Spleen (tissue), 11 donors: ENCODE measurements at regions not wholly inside any gene's neighbourhood (a gene's known extent, or its start where the extent isn't known, plus 50 kb on each side); places are given as distances from the start of the nearest gene placed in this dataset.
"Not testable (repeated sequence)": the region's sequence is repeated elsewhere in the genome, so short reads cannot be mapped to it uniquely, and the experiment has no call there.

Source experiments
- DNase-seq: peaks from one replicate; pipeline ENCODE4 v3.0.0-alpha.2; 2020
- H3K27ac ChIP-seq, 8 donors: fragments of 200-600 bp; sonication (generic) in 7 of 8; 1 replicate in 4 of 8; 2 replicates in 4 of 8; pipeline versions ENCODE4 v1.5.0 to v1.8.0; 2016 to 2021; ENCODE audit warnings: inconsistent platforms in 4 of 8, mild to moderate bottlenecking in 4 of 8, moderate library complexity in 1 of 8
- H3K27me3 ChIP-seq, 7 donors: fragments of 200-600 bp; sonication (generic) in 6 of 7; replicated peaks in 1 of 7; 1 replicate in 4 of 7; 2 replicates in 3 of 7; pipeline versions ENCODE4 v1.5.0 to v1.8.0; 2016 to 2021; ENCODE audit warnings: inconsistent platforms in 3 of 7, mild to moderate bottlenecking in 1 of 7
- H3K36me3 ChIP-seq, 6 donors: fragments of 200-600 bp; sonication (generic) in 5 of 6; 1 replicate in 4 of 6; 2 replicates in 2 of 6; pipeline versions ENCODE4 v1.5.0 to v1.8.0; 2016 to 2021; ENCODE audit warnings: inconsistent platforms in 2 of 6
- H3K4me1 ChIP-seq, 6 donors: fragments of 200-600 bp; sonication (generic) in 5 of 6; 1 replicate in 3 of 6; 2 replicates in 3 of 6; pipeline versions ENCODE4 v1.5.0 to v1.8.0; 2016 to 2021; ENCODE audit warnings: inconsistent platforms in 3 of 6
- H3K4me3 ChIP-seq, 8 donors: fragments of 200-600 bp; sonication (generic) in 7 of 8; 1 replicate in 4 of 8; 2 replicates in 4 of 8; pipeline versions ENCODE4 v1.5.0 to v1.8.0; 2016 to 2021; ENCODE audit warnings: inconsistent platforms in 4 of 8, mild to moderate bottlenecking in 4 of 8, moderate library complexity in 2 of 8
- H3K9me3 ChIP-seq, 8 donors: fragments of 200-600 bp; sonication (generic) in 7 of 8; 1 replicate in 4 of 8; 2 replicates in 4 of 8; pipeline versions ENCODE4 v1.5.0 to v1.8.0; 2016 to 2021; ENCODE audit warnings: inconsistent platforms in 4 of 8
- CTCF ChIP-seq, 11 experiments: fragments of 200-600 bp in 7 of 11; fragments of 450-650 bp in 4 of 11; sonication (generic) in 4 of 11; IDR thresholded peaks in 8 of 11; conservative IDR thresholded peaks in 3 of 11; 1 replicate in 7 of 11; 2 replicates in 4 of 11; pipeline versions ENCODE4 v1.4.0 to v1.8.0; 2016 to 2021; ENCODE audit warnings: antibody characterized with exemption in 11 of 11, inconsistent platforms in 4 of 11, mild to moderate bottlenecking in 1 of 11
- POLR2A ChIP-seq, 3 donors: fragments of 450-650 bp; IDR thresholded peaks; one replicate each; pipeline ENCODE4 v1.5.1; 2017; ENCODE audit warnings: antibody characterized with exemption in 3 of 3, mild to moderate bottlenecking in 1 of 3
- POLR2AphosphoS5 ChIP-seq, 3 donors: sonication (generic); formaldehyde crosslinking; IDR thresholded peaks; one replicate each; pipeline ENCODE4 v1.5.1; 2017; ENCODE audit warnings: antibody characterized with exemption in 3 of 3
- WGBS, 5 donors: extraction: QIAGEN DNeasy Blood & Tissue Kit in 3 of 5; methylation state at CpG; one replicate each; pipeline versions ENCODE4 v1.1.5 to v1.1.7; 2013 to 2018; 5-methylcytosine and 5-hydroxymethylcytosine counted together
- intact Hi-C: fragments of 100-400 bp; cut with DNase I; formaldehyde crosslinking; loops from one replicate; pipeline ENCODE4 v1.15.0; 2023; ENCODE audit warnings: low total_unique reads
- donor health status: healthy with polysubstance abuse.
- donor health status: DM: no; HTN: no; CAD: no; lungs with moderate emphysema.
- donor health status: DM: no; HTN: no; CAD: no.
- donor health status: Bipolar disorder and iron deficiency.
- donor health status: healthy.
- donor health status: DM: no; HTN: no; CAD: no.
- donor health status: DM: yes; HTN: yes; CAD: no.

- no peak for TF ChIP-seq POLR2A (IDR thresholded peaks at IDR 0.05)
- no peak for TF ChIP-seq CTCF (IDR thresholded peaks at IDR 0.05 in 8 of 11, conservative IDR thresholded peaks at IDR 0.05 in 3 of 11)
- TF ChIP-seq POLR2AphosphoS5 (IDR thresholded peaks at IDR 0.05) = no peak
- no peaks in the 10 kb centered on the region for H3K4me1 ChIP-seq
- H3K36me3 ChIP-seq = no peaks in the 10 kb centered on the region
- H3K9me3 ChIP-seq = no peaks in the 10 kb centered on the region
- WGBS, 5 donors = 49 to 69% (median 64%) methylated on average over 3 of the region's 3 CpGs
- no peaks in the 10 kb centered on the region for H3K27me3 ChIP-seq
- no peak overlapping the region for H3K27ac ChIP-seq
- intact Hi-C loops = no loop called here
- no peak for DNase-seq
- H3K4me3 ChIP-seq = no peak overlapping the region
Observed at GRCh38 chr7:114141415-114141814, 222.6 kb upstream of the PPP1R3A start.

DNA sequence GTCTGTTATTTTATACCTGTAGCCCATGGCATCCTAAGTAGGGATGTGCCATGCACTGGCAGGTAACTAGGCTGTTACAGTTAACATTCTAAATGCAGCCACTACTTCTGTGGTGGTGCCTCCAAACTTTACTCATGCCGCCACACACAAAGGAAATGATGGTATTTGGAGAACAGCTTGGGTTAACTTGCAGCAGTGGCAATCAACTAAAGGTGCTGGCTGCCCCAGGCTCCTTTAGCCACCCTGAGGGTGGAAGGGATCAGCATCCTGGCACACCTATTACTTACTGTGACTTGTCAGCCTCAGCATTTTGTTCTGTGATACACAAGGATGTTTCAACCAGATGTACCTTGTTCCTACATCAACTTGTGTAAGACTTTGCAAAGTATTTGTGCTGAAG, 221.8 kb upstream of the PPP1R3A start:
- H3K9me3 ChIP-seq = no peaks in the 10 kb centered on the region
- H3K36me3 ChIP-seq = no peaks in the 10 kb centered on the region
- intact Hi-C loops = no loop called here
- DNase-seq = no peak
- no peak for TF ChIP-seq POLR2A (IDR thresholded peaks at IDR 0.05)
- no peak for TF ChIP-seq CTCF (IDR thresholded peaks at IDR 0.05 in 8 of 11, conservative IDR thresholded peaks at IDR 0.05 in 3 of 11)
- no peak for TF ChIP-seq POLR2AphosphoS5 (IDR thresholded peaks at IDR 0.05)
- H3K4me3 ChIP-seq = no peak overlapping the region
- H3K4me1 ChIP-seq = no peaks in the 10 kb centered on the region
- 83 to 93% (median 91%) methylated on average over 1 of the region's 1 CpG for WGBS, 5 donors
- no peaks in the 10 kb centered on the region for H3K27me3 ChIP-seq
- no peak overlapping the region for H3K27ac ChIP-seq

DNA sequence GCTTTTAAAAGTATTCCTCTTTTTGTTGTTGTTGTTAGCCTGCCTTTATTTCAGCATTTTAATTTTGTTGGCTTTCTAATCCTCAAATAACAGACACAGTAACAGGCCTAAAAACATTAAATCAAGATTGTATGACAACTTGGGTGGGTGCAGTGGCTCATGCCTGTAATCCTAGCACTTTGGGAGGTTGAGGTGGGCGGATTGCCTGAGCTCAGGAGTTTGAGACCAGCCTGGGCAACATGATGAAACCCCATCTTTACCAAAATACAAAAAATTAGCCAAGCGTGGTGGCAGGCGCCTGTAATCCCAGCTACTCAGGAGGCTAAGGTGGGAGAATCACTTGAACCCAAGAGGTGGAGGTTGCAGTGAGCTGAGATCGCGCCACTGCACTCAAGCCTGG, 220.9 kb upstream of the PPP1R3A start:
- H3K4me3 ChIP-seq, H3K27ac ChIP-seq, H3K27me3 ChIP-seq, intact Hi-C loops, H3K4me1 ChIP-seq, H3K36me3 ChIP-seq, DNase-seq, H3K9me3 ChIP-seq: not testable (repeated sequence)
- WGBS, 5 donors = 83 to 90% (median 84%) methylated on average over 5 of the region's 5 CpGs

DNA sequence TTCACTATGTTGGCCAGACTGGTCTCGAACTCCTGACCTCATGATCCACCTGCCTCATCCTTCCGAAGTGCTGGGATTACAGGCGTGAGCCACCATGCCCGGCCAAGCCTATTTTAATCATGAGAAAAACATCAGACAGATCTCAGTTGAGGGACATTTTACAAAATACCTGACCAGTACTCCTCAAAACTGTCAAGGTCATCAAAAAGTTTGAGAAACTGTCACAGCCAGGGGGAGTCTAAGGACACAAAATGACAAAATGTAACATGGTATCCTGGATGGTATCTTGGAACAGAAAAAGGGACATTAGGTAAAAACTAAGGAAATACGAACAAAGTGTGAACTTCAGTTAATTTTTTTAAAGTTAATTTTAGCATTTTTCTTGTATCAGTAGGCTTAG, 219.8 kb upstream of the PPP1R3A start:
- 82 to 88% (median 86%) methylated on average over 5 of the region's 5 CpGs for WGBS, 5 donors
- no peak for DNase-seq
- H3K9me3 ChIP-seq = no peaks in the 10 kb centered on the region
- no peak overlapping the region for H3K27ac ChIP-seq
- intact Hi-C loops = no loop called here
- no peaks in the 10 kb centered on the region for H3K36me3 ChIP-seq
- no peaks in the 10 kb centered on the region for H3K4me1 ChIP-seq
- no peaks in the 10 kb centered on the region for H3K27me3 ChIP-seq
- no peak for TF ChIP-seq CTCF (IDR thresholded peaks at IDR 0.05 in 8 of 11, conservative IDR thresholded peaks at IDR 0.05 in 3 of 11)
- TF ChIP-seq POLR2A (IDR thresholded peaks at IDR 0.05) = no peak
- TF ChIP-seq POLR2AphosphoS5 (IDR thresholded peaks at IDR 0.05) = no peak
- H3K4me3 ChIP-seq = no peak overlapping the region

- H3K36me3 ChIP-seq = no peaks in the 10 kb centered on the region
- TF ChIP-seq CTCF (IDR thresholded peaks at IDR 0.05 in 8 of 11, conservative IDR thresholded peaks at IDR 0.05 in 3 of 11) (no peak), POLR2A (IDR thresholded peaks at IDR 0.05) (no peak), POLR2AphosphoS5 (IDR thresholded peaks at IDR 0.05) (no peak)
- no peaks in the 10 kb centered on the region for H3K9me3 ChIP-seq
- no peak overlapping the region for H3K27ac ChIP-seq
- H3K4me1 ChIP-seq = no peaks in the 10 kb centered on the region
- DNase-seq = no peak
- no peaks in the 10 kb centered on the region for H3K27me3 ChIP-seq
- intact Hi-C loops = no loop called here
- H3K4me3 ChIP-seq = no peak overlapping the region
Observed at GRCh38 chr7:114133717-114134116, 214.9 kb upstream of the PPP1R3A start.
